GM18861 (cell line): ENCODE measurements at regions not wholly inside any gene's neighbourhood (a gene's known extent, or its start where the extent isn't known, plus 50 kb on each side); places are given as distances from the start of the nearest gene placed in this dataset.
A peak's percentile ranks its signal among the peaks of the same experiment; 100 is the strongest.
"Not testable (repeated sequence)": the region's sequence is repeated elsewhere in the genome, so short reads cannot be mapped to it uniquely, and the experiment has no call there.

Experiments used
- ATAC-seq: cut with Tn5 transposase; IDR thresholded peaks from one replicate; pipeline ENCODE4 v1.9.1; 2021; ENCODE audit not compliant: unreplicated experiment

GRCh38 chr6:137968901-137969300 is 101.8 kb downstream of the TNFAIP3 start:
- no peak for ATAC-seq

- ATAC-seq: no peak
Measured at GRCh38 chr6:137969874-137970273, 102.8 kb downstream of the TNFAIP3 start.

GRCh38 chr6:137970368-137970767 is 103.3 kb downstream of the TNFAIP3 start:
- peak; percentile 50 for ATAC-seq

GRCh38 chr6:137973201-137973600 is 106.1 kb downstream of the TNFAIP3 start:
- no peak for ATAC-seq

GRCh38 chr6:137975188-137975940 is 108.3 kb downstream of the TNFAIP3 start:
- ATAC-seq: peak; percentile 46

GRCh38 chr6:137976430-137976829 is 109.4 kb downstream of the TNFAIP3 start:
- no peak for ATAC-seq

GRCh38 chr6:137977206-137977605 is 110.1 kb downstream of the TNFAIP3 start:
- no peak for ATAC-seq

- ATAC-seq: no peak
Measured at GRCh38 chr6:137977814-137978213, 110.8 kb downstream of the TNFAIP3 start.

- no peak for ATAC-seq
Measured at GRCh38 chr6:137978252-137978896, 111.3 kb downstream of the TNFAIP3 start.

- not testable (repeated sequence) for ATAC-seq
Measured at GRCh38 chr6:137979263-137979662, 112.2 kb downstream of the TNFAIP3 start.

GRCh38 chr6:137980777-137981176 is 113.7 kb downstream of the TNFAIP3 start:
- no peak for ATAC-seq

- no peak for ATAC-seq
Measured at GRCh38 chr6:137981758-137982157, 114.7 kb downstream of the TNFAIP3 start.

- ATAC-seq: no peak
Measured at GRCh38 chr6:137982418-137983189, 115.5 kb downstream of the TNFAIP3 start.

GRCh38 chr6:137983269-137983668 is 116.2 kb downstream of the TNFAIP3 start:
- ATAC-seq: no peak

GRCh38 chr6:137989664-137990063 is 117.6 kb downstream of the PERP start:
- no peak for ATAC-seq

GRCh38 chr6:137995371-137995770 is 111.8 kb downstream of the PERP start:
- no peak for ATAC-seq

GRCh38 chr6:137998461-137999019 is 108.7 kb downstream of the PERP start:
- ATAC-seq: no peak

- ATAC-seq: no peak
Measured at GRCh38 chr6:137999815-138000214, 107.4 kb downstream of the PERP start.

- no peak for ATAC-seq
Measured at GRCh38 chr6:138000941-138001340, 106.3 kb downstream of the PERP start.

GRCh38 chr6:138001750-138002349 is 105.4 kb downstream of the PERP start:
- no peak for ATAC-seq
